NCI-H187 treated with DMSO at 0.1 percent for 48 hours (cell line): ENCODE measurements at regions not wholly inside any gene's neighbourhood (a gene's known extent, or its start where the extent isn't known, plus 50 kb on each side); places are given as distances from the start of the nearest gene placed in this dataset.
"Not testable (repeated sequence)": the region's sequence is repeated elsewhere in the genome, so short reads cannot be mapped to it uniquely, and the experiment has no call there.

ENCODE experiments used
- DNase-seq: peaks from one replicate; lab custom pipeline; 2025; lab: John Stamatoyannopoulos, UW

GRCh38 chr21:24514081-24514733 is 1093.1 kb downstream of the MRPL39 start:
- DNase-seq = no peak

GRCh38 chr21:24509131-24509530 is 1098.2 kb downstream of the MRPL39 start:
- DNase-seq = no peak

- DNase-seq = no peak
Measured at GRCh38 chr21:24486973-24487372, 1120.3 kb downstream of the MRPL39 start.

- DNase-seq = not testable (repeated sequence)
Measured at GRCh38 chr21:24483361-24483760, 1123.9 kb downstream of the MRPL39 start.

GRCh38 chr21:24470852-24471251 is 1136.4 kb downstream of the MRPL39 start:
- DNase-seq = no peak

GRCh38 chr21:24456358-24456757 is 1150.9 kb downstream of the MRPL39 start:
- DNase-seq = no peak

- no peak for DNase-seq
Measured at GRCh38 chr21:24450119-24450518, 1157.2 kb downstream of the MRPL39 start.

- DNase-seq = no peak
Measured at GRCh38 chr21:24445517-24445916, 1161.8 kb downstream of the MRPL39 start.

GRCh38 chr21:24444736-24445135 is 1162.5 kb downstream of the MRPL39 start:
- DNase-seq = no peak

- DNase-seq = no peak
Measured at GRCh38 chr21:24436236-24436635, 1171.0 kb downstream of the MRPL39 start.

- DNase-seq = no peak
Measured at GRCh38 chr21:24428591-24429199, 1178.6 kb downstream of the MRPL39 start.

GRCh38 chr21:24424776-24425175 is 1182.5 kb downstream of the MRPL39 start:
- DNase-seq = no peak

- no peak for DNase-seq
Measured at GRCh38 chr21:24423546-24423945, 1183.7 kb downstream of the MRPL39 start.

- no peak for DNase-seq
Measured at GRCh38 chr21:24420689-24421088, 1186.6 kb downstream of the MRPL39 start.

GRCh38 chr21:24419641-24420040 is 1187.6 kb downstream of the MRPL39 start:
- DNase-seq = not testable (repeated sequence)

- DNase-seq = no peak
Measured at GRCh38 chr21:24418671-24419070, 1188.6 kb downstream of the MRPL39 start.

- DNase-seq = no peak
Measured at GRCh38 chr21:24411429-24411828, 1195.9 kb downstream of the MRPL39 start.

- no peak for DNase-seq
Measured at GRCh38 chr21:24403221-24403620, 1204.1 kb downstream of the MRPL39 start.

- no peak for DNase-seq
Measured at GRCh38 chr21:24395320-24395923, 1211.9 kb downstream of the MRPL39 start.

GRCh38 chr21:24375201-24375600 is 1232.1 kb downstream of the MRPL39 start:
- DNase-seq = no peak

- no peak for DNase-seq
Measured at GRCh38 chr21:24372506-24372905, 1234.8 kb downstream of the MRPL39 start.

- DNase-seq = no peak
Measured at GRCh38 chr21:24369746-24370145, 1237.5 kb downstream of the MRPL39 start.

- DNase-seq = no peak
Measured at GRCh38 chr21:24369278-24369677, 1238.0 kb downstream of the MRPL39 start.

GRCh38 chr21:24367936-24368335 is 1239.3 kb downstream of the MRPL39 start:
- DNase-seq = no peak
